ENCODE measurements at regions not wholly inside any gene's neighbourhood (a gene's known extent, or its start where the extent isn't known, plus 50 kb on each side); places are given as distances from the start of the nearest gene placed in this dataset.

DNA sequence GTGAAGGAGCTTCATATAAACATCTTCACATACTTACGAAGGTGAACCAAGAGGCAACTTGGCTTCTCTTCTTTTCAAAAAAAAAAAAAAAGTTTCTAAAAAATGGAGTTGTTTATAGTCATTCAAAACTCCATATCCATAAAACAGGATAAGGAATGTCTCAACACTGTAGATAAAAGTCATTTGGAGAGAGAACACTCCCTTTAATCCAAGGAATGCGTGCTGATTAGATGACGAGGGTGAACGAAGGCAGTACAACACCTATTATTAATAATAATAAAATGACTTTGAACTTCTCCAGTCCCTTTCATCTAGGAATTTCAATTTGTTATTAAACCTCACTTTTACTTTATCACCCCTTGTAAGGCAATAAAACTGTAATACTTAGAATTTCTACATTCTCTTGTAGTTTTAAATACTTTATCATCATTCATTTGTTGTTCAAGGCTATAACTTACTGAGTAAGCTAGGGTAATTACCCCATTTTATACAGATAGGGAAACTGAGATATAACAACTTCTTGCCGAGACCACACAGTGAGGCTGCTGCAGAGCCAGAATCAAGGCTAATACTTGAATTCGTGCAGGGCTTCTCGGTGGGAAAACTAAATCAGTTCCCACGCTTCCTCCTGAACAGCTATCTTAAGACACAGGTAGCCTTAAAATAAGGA is 377.1 kb downstream of the EFNA5 start:
- DNase-seq, result no peak

- no peak for DNase-seq
Measured at GRCh38 chr5:107291866-107292265, 378.9 kb downstream of the EFNA5 start.

DNA sequence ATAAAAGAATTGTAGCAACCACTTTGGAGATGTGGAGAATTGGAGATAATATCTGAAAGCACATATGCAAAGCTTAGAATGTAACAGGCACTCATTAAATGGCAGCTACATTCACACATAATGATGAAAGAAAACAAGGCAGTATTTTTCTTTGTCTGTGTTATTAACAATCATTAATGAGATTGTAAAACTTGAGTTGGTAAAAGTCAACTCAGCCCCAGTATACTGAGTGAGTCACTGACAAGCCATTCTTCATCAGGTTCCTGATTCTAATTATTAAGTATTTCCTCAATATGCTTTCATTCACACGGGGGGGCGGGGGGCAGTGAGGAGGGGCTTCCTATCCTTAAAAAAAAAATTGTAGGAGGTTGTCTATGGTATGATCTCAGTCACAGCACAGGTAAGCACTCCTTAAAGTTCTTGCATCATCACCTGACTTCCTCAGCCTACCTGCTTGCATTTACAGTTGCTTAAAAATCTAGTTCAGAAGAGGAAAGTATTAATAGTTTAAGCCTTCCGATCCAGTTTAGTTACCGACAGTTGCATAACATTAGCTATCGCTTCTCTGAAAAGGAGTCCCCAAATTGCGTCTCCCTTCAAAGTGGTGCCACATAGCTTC is 379.8 kb downstream of the EFNA5 start:
- DNase-seq, result no peak

DNA sequence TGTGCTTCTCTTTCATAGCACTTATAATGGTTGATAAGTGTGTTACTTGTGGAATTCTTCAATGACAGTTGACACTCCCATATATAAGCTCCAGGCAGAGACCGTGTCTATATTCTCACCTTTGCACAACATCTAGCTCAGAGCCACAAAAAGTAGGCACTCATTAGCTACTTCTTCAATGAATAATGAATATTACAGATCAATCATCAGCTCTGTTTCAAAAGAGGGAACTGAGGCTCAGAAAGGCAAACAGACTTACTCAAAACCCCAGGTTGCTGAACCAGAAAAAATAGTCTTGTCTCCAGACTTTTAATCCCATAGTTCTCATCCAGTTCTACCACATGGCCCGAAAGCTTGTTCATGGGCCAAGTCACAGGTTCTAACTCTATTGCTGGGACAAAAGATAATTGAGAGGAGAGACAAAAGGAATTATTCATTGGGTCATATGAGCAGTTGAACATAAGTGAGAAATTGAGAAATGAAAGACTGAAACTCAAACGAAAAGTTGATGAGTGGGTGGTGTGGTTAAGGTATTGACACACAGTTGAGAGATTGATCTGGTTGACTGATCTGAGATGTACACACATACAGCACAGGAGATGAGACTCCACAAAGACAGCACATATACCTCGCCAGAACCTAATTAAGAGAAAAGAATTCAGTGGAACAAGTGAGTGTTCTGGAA is 381.6 kb downstream of the EFNA5 start:
- DNase-seq, result no peak

DNA sequence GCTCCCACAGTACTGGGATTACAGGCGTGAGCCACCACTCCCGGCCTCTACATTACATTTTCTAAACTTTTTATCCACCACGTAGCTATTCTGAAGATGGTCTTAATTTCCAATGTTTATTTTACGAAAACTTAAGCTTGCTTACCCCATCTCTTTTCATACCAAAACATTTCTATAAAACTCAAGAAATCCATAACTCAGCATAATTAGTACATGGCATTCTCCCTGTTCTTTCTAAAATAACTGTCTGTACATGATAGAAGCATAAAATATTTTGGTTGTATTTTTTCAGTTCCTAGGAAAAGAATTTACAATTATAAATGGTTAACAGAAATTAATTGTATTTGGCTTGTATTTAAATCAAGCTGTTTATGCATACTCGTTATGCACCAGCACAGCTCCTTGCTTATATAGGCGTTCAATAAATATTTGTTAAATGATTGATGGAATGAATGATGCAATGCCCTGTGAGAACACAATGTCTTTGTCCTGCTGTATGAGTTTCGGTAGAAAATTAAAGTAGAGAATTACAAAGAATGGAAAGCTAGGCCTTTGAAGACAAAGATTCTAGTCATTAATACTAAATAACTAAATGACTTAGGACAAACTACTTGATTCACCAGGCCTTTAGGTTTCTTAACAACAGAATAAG is 384.2 kb downstream of the EFNA5 start:
- no peak for DNase-seq

DNA sequence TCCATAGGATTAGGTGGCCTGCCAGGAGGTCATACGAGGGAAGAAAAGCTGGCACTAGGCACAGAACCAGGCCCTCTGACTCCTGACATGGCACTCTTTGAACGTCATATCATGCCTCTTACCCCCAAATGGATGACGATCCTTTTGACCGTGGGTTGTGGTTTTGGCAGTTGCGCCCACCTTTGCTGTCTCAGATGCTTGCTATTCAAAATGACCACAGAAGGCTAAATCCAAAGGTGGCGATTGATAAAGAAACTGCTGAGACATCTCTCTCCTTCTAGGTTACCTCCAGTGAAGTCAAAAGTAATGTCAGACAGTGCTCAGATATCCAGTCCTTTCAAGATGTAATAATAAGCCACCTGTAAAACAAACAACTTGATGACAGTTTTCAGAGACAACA is 385.0 kb downstream of the EFNA5 start:
- no peak for DNase-seq

DNA sequence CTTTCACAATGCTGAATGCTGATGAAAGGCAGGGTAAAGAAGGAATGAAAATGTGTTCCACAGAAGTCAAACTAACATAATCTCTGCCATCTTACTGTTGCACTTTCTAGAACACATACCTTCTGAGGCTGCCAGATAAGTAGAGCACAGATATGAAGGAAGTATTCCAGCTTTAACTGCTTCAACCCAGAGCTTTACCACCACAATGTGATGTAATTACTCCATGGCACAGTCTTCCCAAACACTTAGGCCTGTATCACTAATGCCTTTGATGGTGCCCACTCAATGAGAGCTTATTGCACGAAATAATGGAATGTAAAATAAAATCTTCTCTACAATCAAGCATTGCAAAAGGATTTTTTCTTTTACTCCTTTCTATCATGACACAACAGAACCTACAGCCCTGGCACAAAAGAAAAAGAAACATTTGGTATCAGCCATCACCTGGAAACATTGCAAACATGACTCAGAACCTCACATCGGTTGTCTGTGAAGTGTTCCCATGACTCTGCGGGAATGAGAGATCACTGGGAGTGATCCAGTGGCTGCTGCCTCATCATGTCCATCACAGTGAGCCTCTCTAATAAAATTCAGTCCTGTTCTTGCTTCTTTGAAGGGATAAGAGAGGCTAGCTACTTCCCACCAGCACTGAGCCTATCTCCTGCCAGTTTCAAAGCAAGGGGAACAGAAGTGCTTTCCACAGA is 385.8 kb downstream of the EFNA5 start:
- DNase-seq, result no peak

DNA sequence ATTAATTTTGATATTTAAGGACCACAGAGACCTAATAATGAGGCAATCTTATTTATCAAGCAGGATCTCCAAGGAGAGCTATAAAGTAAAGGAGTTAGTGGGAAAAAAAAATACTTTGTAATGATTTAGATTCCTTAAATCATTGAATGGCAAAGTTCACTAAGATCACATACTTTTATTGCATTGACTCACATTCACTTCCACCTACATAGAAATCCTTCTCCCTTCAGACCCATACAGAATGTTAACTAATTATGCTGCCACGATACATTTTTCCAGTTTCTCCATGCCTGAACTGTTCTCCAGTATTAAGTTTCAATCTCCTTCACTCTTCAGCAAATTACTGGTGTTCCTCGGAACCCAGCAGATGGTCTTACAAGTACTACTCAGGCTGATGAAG is 388.7 kb downstream of the EFNA5 start:
- DNase-seq, result no peak

DNA sequence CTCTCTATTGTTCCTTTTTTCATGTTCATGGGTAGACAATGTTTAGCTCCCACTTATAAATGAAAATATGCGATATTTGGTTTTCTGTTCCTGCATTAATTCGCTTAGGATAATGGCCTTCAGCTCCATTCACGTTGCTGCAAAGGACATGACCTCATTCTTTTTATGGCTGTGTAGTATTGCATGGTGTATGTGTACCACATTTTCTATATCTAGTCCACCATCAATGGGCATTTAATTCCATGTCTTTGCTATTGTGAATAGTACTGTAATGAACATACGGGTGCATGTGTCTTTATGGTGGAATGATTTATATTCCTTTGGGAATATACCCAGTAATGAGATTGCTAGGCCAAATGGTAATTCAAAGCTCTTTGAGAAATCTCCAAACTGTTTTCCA is 392.0 kb downstream of the EFNA5 start:
- no peak for DNase-seq

- DNase-seq, result no peak
Measured at GRCh38 chr5:107277485-107278125, 393.1 kb downstream of the EFNA5 start.

DNA sequence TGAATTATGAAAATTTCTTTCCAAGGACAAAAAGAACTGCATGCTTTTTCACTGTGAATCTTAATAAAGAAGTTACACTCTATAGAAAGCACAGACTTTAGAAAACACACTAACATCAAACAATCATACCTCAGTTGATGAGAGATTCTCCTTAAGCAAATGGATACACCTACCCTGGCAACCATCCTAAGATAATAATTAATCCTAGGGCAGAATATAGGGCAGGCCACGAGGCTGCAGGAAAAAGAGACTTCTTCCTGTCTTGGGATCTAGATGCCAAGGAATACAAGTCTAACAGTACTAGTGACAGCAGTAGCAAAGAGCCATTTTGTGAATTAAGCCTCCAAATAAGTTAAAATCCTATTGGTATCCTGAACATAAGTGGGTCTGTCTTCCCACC is 395.4 kb downstream of the EFNA5 start:
- no peak for DNase-seq

DNA sequence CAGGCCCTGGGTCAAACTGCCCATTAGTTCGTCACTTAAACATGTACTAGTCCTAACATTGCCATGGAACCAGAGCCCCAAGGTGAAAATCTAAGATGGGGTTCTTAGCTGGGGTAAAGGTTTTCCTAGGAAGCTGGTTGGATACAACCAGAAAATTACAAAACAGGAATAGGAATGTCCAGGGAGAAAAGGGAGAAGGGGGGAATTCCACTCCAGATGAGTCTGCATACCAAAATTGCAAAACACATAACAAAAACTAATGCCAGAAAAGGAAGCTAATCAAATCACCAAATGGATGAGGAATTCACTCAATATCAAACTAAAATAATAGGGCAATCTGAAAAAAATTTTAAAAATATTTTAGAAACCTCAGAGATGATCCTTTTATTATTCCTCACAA is 396.2 kb downstream of the EFNA5 start:
- DNase-seq, result no peak

DNA sequence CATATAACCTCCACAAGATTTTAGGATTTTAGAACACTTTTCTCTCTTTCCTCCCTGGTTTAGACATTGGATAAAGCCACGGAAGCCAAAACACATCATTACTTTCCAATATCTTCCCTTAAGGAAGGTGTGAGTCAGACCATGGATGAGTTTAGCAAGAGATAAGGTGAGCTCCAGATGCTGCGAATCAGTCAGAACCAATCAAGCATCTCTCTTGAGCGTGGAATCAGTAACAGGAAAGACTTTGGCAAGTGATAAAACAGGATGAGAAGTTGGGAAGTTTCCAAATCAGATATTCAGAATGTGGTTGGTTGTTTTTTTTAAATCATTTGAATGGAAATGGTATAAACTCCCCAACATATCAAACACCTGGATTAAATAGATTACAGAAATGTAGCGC is 397.8 kb downstream of the EFNA5 start:
- no peak for DNase-seq

GRCh38 chr5:107272509-107272908 is 398.2 kb downstream of the EFNA5 start:
- DNase-seq, result no peak

- no peak for DNase-seq
Measured at GRCh38 chr5:107271682-107272350, 398.9 kb downstream of the EFNA5 start.

DNA sequence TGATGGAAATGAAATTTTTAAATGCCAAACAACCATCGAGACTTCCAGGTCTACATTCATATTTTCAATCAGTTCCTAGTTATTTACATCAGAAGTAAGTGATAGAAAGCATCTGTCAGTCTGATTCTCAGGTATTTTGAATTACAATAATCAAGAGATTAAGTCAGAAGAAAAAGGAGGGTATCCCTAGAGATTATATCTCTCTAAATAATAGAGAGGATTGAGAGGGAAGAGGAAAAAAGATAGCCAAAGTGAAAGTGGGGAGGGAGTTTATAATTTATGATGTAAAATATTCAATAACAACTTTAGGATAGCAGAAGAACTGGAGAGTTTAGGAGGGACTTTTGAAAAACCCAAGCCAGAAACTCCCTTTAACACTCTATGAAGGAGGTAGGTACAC is 400.2 kb downstream of the EFNA5 start:
- no peak for DNase-seq

- DNase-seq, result no peak
Measured at GRCh38 chr5:107269678-107270077, 401.1 kb downstream of the EFNA5 start.

- no peak for DNase-seq
Measured at GRCh38 chr5:107269256-107269655, 401.5 kb downstream of the EFNA5 start.

DNA sequence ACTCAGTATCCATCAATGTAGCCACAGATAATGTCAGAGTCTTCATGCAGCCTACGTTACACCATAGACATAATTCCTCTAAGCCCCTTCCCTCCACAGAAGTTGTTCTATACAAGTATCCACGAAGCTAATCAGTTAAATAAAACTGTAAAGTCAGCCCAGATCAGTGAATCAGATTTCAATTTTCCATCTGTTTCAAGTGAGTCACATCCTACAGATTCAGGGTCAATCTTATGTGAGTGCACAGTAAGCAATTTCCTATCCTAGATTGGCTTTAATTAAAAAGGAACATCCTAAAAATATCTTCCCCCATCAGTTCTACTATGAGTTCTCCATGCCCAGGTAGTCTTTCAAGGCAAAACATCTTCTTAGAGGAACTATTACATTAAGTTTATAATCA is 402.5 kb downstream of the EFNA5 start:
- DNase-seq, result no peak

- no peak for DNase-seq
Measured at GRCh38 chr5:107266100-107266499, 404.6 kb downstream of the EFNA5 start.

DNA sequence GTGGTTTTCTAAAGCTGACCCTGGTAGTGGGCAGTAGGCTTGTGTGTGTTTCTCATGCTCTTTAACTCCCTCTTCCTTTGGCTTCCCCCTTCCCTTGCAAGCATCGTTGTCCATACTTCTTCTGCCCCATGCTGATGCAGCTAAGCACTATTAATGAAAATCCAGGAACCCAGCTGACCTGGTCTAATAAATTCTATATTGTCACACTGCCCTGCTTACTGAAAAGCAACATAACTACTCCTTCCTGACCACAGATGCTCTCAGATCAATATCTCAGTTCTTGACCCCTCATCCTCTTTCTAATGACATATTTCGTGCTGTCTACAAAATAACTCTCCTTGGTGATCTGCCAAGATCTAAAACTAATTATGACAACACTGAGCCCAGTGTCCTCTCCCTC is 405.5 kb downstream of the EFNA5 start:
- DNase-seq, result no peak

- no peak for DNase-seq
Measured at GRCh38 chr5:107263387-107264018, 407.2 kb downstream of the EFNA5 start.
